Stimulated activated CD4-positive, alpha-beta T cell treated with anti-CD3 and anti-CD28 coated beads, TNF-alpha, amount 100 ng/mL, for 24 hours (primary cell): ENCODE measurements at regions not wholly inside any gene's neighbourhood (a gene's known extent, or its start where the extent isn't known, plus 50 kb on each side); places are given as distances from the start of the nearest gene placed in this dataset.

Experiments
- DNase-seq, 3 experiments: peaks; one replicate each; pipeline ENCODE4 v3.0.0-alpha.2; 2020; ENCODE audit warnings: low read depth in 3 of 3

GRCh38 chr9:107951511-107951910, 461.9 kb upstream of the KLF4 start:
- DNase-seq: no peak

- no peak for DNase-seq
Observed at GRCh38 chr9:107949061-107949460, 459.5 kb upstream of the KLF4 start.

- no peak for DNase-seq
Observed at GRCh38 chr9:107948601-107949000, 459.0 kb upstream of the KLF4 start.

- DNase-seq: no peak
Observed at GRCh38 chr9:107948086-107948485, 458.5 kb upstream of the KLF4 start.

- no peak for DNase-seq
Observed at GRCh38 chr9:107946364-107947141, 457.0 kb upstream of the KLF4 start.

GRCh38 chr9:107945961-107946360, 456.4 kb upstream of the KLF4 start:
- no peak for DNase-seq

GRCh38 chr9:107945493-107945892, 455.9 kb upstream of the KLF4 start:
- DNase-seq: no peak

GRCh38 chr9:107944387-107944786, 454.8 kb upstream of the KLF4 start:
- DNase-seq: no peak

GRCh38 chr9:107943901-107944300, 454.3 kb upstream of the KLF4 start:
- DNase-seq: no peak

GRCh38 chr9:107942856-107943255, 453.3 kb upstream of the KLF4 start:
- DNase-seq: no peak

- DNase-seq: no peak
Observed at GRCh38 chr9:107942291-107942690, 452.7 kb upstream of the KLF4 start.

GRCh38 chr9:107940616-107941595, 451.3 kb upstream of the KLF4 start:
- DNase-seq: no peak

- no peak for DNase-seq
Observed at GRCh38 chr9:107938801-107939386, 449.3 kb upstream of the KLF4 start.

- DNase-seq: no peak
Observed at GRCh38 chr9:107935931-107936330, 446.4 kb upstream of the KLF4 start.

GRCh38 chr9:107933516-107933915, 443.9 kb upstream of the KLF4 start:
- no peak for DNase-seq

GRCh38 chr9:107933097-107933496, 443.5 kb upstream of the KLF4 start:
- DNase-seq: no peak

GRCh38 chr9:107932601-107933000, 443.0 kb upstream of the KLF4 start:
- no peak for DNase-seq

GRCh38 chr9:107932046-107932445, 442.5 kb upstream of the KLF4 start:
- DNase-seq: no peak

- no peak for DNase-seq
Observed at GRCh38 chr9:107931071-107931715, 441.6 kb upstream of the KLF4 start.

- DNase-seq: no peak
Observed at GRCh38 chr9:107929443-107929842, 439.9 kb upstream of the KLF4 start.

- DNase-seq: no peak
Observed at GRCh38 chr9:107928701-107929371, 439.3 kb upstream of the KLF4 start.
